OCI-LY1 (cell line): ENCODE measurements at regions not wholly inside any gene's neighbourhood (a gene's known extent, or its start where the extent isn't known, plus 50 kb on each side); places are given as distances from the start of the nearest gene placed in this dataset.

Experiments used
- H2AFZ ChIP-seq: fragments of 200-600 bp; sonication (generic), shearing (Covaris generic); 2 replicates; pipeline ENCODE4 v1.6.0; 2014; ENCODE audit warnings: antibody characterized with exemption, mild to moderate bottlenecking, low read length
- H3F3A ChIP-seq: fragments of 200-600 bp; sonication (generic), shearing (Covaris generic); 2 replicates; pipeline ENCODE4 v1.6.0; 2014; ENCODE audit warnings: mild to moderate bottlenecking, antibody characterized with exemption, low read length, moderate library complexity; ENCODE audit not compliant: insufficient read depth
- H3K27ac ChIP-seq: fragments of 200-600 bp; sonication (generic); 2 replicates; pipeline ENCODE4 v1.5.1; 2014; ENCODE audit warnings: low read length, mixed run types, mild to moderate bottlenecking, low read depth; ENCODE audit not compliant: poor library complexity, severe bottlenecking
- H3K27me3 ChIP-seq: fragments of 200-600 bp; sonication (generic); 2 replicates; pipeline ENCODE4 v1.6.0; 2014; ENCODE audit warnings: antibody characterized with exemption, mild to moderate bottlenecking, low read length, moderate library complexity; ENCODE audit not compliant: insufficient read depth
- H3K36me3 ChIP-seq: fragments of 200-600 bp; sonication (generic); 2 replicates; pipeline ENCODE4 v1.6.1; 2014; ENCODE audit warnings: mild to moderate bottlenecking, antibody characterized with exemption, low read length, moderate library complexity, mixed read lengths; ENCODE audit not compliant: insufficient read depth
- H3K4me1 ChIP-seq: fragments of 200-600 bp; sonication (generic); 2 replicates; pipeline ENCODE4 v1.5.1; 2014; ENCODE audit warnings: mild to moderate bottlenecking, low read length, moderate library complexity; ENCODE audit not compliant: insufficient read depth, severe bottlenecking
- H3K4me2 ChIP-seq: fragments of 200-600 bp; sonication (generic), shearing (Covaris generic); 2 replicates; pipeline ENCODE4 v1.6.1; 2014; ENCODE audit warnings: low read length
- H3K4me3 ChIP-seq: fragments of 200-600 bp; sonication (generic); 2 replicates; pipeline ENCODE4 v1.5.1; 2014; ENCODE audit warnings: low read length, low read depth, mild to moderate bottlenecking, mixed read lengths; ENCODE audit not compliant: poor library complexity, severe bottlenecking
- H3K79me2 ChIP-seq: fragments of 200-600 bp; shearing (Covaris generic); 2 replicates; pipeline ENCODE4 v1.6.1; 2016; ENCODE audit warnings: mixed run types, low read length, mixed read lengths; ENCODE audit not compliant: insufficient read depth
- H3K9ac ChIP-seq: fragments of 200-600 bp; sonication (generic), shearing (Covaris generic); 2 replicates; pipeline ENCODE4 v1.6.1; 2014; ENCODE audit warnings: mild to moderate bottlenecking, low read length, mixed read lengths
- H3K9me2 ChIP-seq: fragments of 200-600 bp; sonication (generic), shearing (Covaris generic); 2 replicates; pipeline ENCODE4 v1.6.1; 2014; ENCODE audit warnings: low read depth, mild to moderate bottlenecking, low read length, mixed read lengths
- H3K9me3 ChIP-seq: fragments of 200-600 bp; shearing (Covaris generic); 2 replicates; pipeline ENCODE4 v1.6.1; 2014; ENCODE audit warnings: low read length, mixed read lengths
- H4K20me1 ChIP-seq: fragments of 200-600 bp; sonication (generic), shearing (Covaris generic); 2 replicates; pipeline ENCODE4 v1.6.0; 2016; ENCODE audit warnings: mild to moderate bottlenecking, low read length; ENCODE audit not compliant: insufficient read depth
- EZH2 ChIP-seq: fragments of 200-600 bp; sonication (generic), shearing (Covaris generic); IDR thresholded peaks from 2 replicates; pipeline ENCODE4 v1.8.0; 2017; ENCODE audit warnings: borderline replicate concordance, mixed run types, mild to moderate bottlenecking, antibody characterized with exemption, low read length, moderate library complexity, mixed read lengths
- TF ChIP-seq, protein P1 (sequence below): fragments of 200-600 bp; sonication (generic), shearing (Covaris generic); IDR thresholded peaks from 2 replicates; pipeline ENCODE4 v1.5.1; 2017; ENCODE audit warnings: mild to moderate bottlenecking, antibody characterized with exemption, low read length, moderate library complexity, mixed read lengths

DNA sequence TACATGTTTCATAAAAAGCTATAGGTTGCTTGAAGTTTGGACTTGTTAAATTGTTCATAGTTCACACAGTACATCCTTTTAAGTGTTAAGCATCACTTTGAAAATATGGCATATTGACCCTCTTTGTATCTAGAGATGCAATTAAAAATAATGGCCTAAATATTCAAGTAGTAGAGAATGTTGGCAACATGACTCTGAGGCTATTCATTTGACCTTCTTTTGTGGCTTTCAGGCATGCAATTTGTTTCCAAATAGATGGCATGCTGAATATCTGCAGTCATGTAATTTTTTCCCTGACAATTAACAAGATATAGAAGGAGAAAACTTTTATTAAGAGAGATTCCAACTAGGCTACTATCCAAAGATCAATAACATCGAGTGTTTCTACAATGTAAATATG is 230.5 kb upstream of the ZRANB2 start:
- H3F3A ChIP-seq = no peaks in the 10 kb centered on the region
- H3K9me3 ChIP-seq = no peaks in the 10 kb centered on the region
- no peak overlapping the region for H3K4me3 ChIP-seq
- TF ChIP-seq EZH2 = no peak
- TF ChIP-seq, protein P1, sequence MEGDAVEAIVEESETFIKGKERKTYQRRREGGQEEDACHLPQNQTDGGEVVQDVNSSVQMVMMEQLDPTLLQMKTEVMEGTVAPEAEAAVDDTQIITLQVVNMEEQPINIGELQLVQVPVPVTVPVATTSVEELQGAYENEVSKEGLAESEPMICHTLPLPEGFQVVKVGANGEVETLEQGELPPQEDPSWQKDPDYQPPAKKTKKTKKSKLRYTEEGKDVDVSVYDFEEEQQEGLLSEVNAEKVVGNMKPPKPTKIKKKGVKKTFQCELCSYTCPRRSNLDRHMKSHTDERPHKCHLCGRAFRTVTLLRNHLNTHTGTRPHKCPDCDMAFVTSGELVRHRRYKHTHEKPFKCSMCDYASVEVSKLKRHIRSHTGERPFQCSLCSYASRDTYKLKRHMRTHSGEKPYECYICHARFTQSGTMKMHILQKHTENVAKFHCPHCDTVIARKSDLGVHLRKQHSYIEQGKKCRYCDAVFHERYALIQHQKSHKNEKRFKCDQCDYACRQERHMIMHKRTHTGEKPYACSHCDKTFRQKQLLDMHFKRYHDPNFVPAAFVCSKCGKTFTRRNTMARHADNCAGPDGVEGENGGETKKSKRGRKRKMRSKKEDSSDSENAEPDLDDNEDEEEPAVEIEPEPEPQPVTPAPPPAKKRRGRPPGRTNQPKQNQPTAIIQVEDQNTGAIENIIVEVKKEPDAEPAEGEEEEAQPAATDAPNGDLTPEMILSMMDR = no peak
- H3K27me3 ChIP-seq = no peaks in the 10 kb centered on the region
- H3K9me2 ChIP-seq = no peaks in the 10 kb centered on the region
- no peak overlapping the region for H3K4me2 ChIP-seq
- no peak overlapping the region for H3K9ac ChIP-seq
- H2AFZ ChIP-seq = no peak overlapping the region
- H3K79me2 ChIP-seq = no peaks in the 10 kb centered on the region
- H3K36me3 ChIP-seq = no peaks in the 10 kb centered on the region
- H4K20me1 ChIP-seq = no peaks in the 10 kb centered on the region
- no peaks in the 10 kb centered on the region for H3K4me1 ChIP-seq
- no peak overlapping the region for H3K27ac ChIP-seq

DNA sequence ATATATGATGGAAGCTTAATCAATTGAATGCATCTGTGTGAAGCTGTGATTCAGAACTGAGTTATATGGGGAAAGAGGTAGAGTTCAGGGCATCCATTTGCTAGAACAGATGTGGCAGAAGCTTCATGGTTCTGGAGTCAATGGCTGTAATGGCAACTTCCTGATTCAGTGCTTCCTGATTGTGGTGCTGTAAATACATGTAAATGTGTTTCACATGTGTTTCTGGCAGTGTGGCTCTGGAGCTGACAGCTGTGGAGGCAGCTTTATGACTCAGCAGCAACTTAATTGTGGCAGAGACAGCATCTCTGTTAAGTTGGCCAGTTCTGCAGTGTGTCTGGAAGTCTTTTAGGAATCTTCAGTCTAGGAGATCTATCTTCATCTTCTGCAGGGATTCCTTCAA is 226.6 kb upstream of the ZRANB2 start:
- no peaks in the 10 kb centered on the region for H3K79me2 ChIP-seq
- H3K9me2 ChIP-seq = no peaks in the 10 kb centered on the region
- H3F3A ChIP-seq = no peaks in the 10 kb centered on the region
- no peak for TF ChIP-seq EZH2
- TF ChIP-seq, protein P1 = no peak
- H3K27ac ChIP-seq = no peak overlapping the region
- H3K4me1 ChIP-seq = no peaks in the 10 kb centered on the region
- H3K36me3 ChIP-seq = no peaks in the 10 kb centered on the region
- H2AFZ ChIP-seq = no peak overlapping the region
- H3K9ac ChIP-seq = no peak overlapping the region
- no peak overlapping the region for H3K4me2 ChIP-seq
- no peaks in the 10 kb centered on the region for H3K27me3 ChIP-seq
- no peak overlapping the region for H3K4me3 ChIP-seq
- H4K20me1 ChIP-seq = no peaks in the 10 kb centered on the region
- no peaks in the 10 kb centered on the region for H3K9me3 ChIP-seq

DNA sequence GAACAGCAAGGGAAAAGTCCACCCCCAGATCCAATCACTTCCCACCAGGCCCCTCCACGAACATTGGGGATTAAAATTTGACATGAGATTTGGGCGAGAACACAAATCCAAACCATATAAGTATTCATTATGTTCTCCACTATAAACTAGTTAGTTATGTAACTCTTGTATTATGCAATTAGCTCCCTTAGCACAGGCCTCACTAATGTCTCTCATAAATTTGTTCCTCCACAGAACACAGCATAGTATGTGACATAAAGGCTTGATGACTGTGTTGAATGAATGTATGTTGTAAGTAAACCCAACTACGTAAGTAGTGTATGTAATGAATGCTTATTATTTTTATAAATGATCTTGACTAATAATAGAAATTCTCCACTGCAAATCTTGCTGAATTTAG is 223.3 kb upstream of the ZRANB2 start:
- H3K36me3 ChIP-seq = no peaks in the 10 kb centered on the region
- no peaks in the 10 kb centered on the region for H3K9me3 ChIP-seq
- H2AFZ ChIP-seq = no peak overlapping the region
- TF ChIP-seq, protein P1 = no peak
- no peak for TF ChIP-seq EZH2
- H3K9ac ChIP-seq = no peak overlapping the region
- H3K27ac ChIP-seq = no peak overlapping the region
- H3K27me3 ChIP-seq = no peaks in the 10 kb centered on the region
- no peaks in the 10 kb centered on the region for H3F3A ChIP-seq
- no peaks in the 10 kb centered on the region for H3K9me2 ChIP-seq
- no peaks in the 10 kb centered on the region for H3K4me1 ChIP-seq
- no peak overlapping the region for H3K4me3 ChIP-seq
- H3K4me2 ChIP-seq = no peak overlapping the region
- H3K79me2 ChIP-seq = no peaks in the 10 kb centered on the region
- H4K20me1 ChIP-seq = no peaks in the 10 kb centered on the region
